ENCODE measurements at regions not wholly inside any gene's neighbourhood (a gene's known extent, or its start where the extent isn't known, plus 50 kb on each side); places are given as distances from the start of the nearest gene placed in this dataset.

DNA sequence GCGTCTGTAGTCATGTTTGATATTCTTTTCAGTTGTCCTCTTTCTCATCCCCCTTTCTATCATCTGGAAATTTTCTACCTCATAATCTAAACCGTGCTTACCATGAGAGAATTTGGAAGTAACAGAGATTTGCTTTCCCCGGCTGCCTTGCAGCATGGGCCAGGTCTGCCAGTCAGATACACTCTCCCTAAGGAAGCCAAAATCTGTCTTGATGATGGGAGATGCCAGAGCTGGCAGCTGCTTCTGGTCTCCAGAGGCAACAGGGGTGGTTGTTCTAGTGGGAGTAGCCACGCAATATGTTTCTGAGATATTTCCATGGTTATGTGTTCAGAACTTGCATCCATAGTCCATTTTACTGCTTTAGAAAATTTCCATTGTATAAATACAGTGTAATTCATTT lies 218.9 kb upstream of the RORA start:
- H3K4me3 ChIP-seq (ENCODE audit: low read depth, low read length) = no peak overlapping the region
- DNase-seq (ENCODE audit: low read depth) = no peak
- TF ChIP-seq, protein P1, sequence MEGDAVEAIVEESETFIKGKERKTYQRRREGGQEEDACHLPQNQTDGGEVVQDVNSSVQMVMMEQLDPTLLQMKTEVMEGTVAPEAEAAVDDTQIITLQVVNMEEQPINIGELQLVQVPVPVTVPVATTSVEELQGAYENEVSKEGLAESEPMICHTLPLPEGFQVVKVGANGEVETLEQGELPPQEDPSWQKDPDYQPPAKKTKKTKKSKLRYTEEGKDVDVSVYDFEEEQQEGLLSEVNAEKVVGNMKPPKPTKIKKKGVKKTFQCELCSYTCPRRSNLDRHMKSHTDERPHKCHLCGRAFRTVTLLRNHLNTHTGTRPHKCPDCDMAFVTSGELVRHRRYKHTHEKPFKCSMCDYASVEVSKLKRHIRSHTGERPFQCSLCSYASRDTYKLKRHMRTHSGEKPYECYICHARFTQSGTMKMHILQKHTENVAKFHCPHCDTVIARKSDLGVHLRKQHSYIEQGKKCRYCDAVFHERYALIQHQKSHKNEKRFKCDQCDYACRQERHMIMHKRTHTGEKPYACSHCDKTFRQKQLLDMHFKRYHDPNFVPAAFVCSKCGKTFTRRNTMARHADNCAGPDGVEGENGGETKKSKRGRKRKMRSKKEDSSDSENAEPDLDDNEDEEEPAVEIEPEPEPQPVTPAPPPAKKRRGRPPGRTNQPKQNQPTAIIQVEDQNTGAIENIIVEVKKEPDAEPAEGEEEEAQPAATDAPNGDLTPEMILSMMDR (conservative IDR thresholded peaks at IDR 0.05; ENCODE audit: low read depth, low read length) = no peak

DNA sequence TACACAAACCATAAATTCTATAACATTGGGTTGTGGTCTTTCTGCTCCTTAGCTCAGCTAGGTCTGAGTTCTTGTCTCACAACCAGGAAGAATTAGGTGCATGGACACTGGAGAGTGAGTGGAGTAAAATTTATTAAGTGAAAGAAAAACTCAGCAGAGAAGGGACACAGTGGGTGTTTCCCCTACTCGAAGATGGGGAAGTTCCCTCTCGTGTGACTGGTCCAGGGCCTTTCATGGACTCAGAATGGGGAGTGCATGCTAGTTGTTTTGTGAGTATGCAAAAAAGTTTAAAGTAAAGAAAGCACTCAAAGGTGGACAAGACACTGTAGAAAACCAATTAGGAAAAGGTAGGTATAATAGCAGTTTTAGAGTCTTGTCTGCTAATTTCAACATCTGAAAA lies 215.5 kb upstream of the RORA start:
- TF ChIP-seq, protein P1 (conservative IDR thresholded peaks at IDR 0.05; ENCODE audit: low read depth, low read length) = no peak
- no peak for DNase-seq (ENCODE audit: low read depth)
- H3K4me3 ChIP-seq (ENCODE audit: low read depth, low read length) = no peak overlapping the region

- H3K4me3 ChIP-seq (ENCODE audit: low read depth, low read length) = no peak overlapping the region
- no peak for DNase-seq (ENCODE audit: low read depth)
- TF ChIP-seq, protein P1 (conservative IDR thresholded peaks at IDR 0.05; ENCODE audit: low read depth, low read length) = no peak
These were observed 213.7 kb upstream of the RORA start for GRCh38 chr15:61442821-61443220.

- H3K4me3 ChIP-seq (ENCODE audit: low read depth, low read length) = no peak overlapping the region
- TF ChIP-seq, protein P1 (conservative IDR thresholded peaks at IDR 0.05; ENCODE audit: low read depth, low read length) = no peak
- DNase-seq (ENCODE audit: low read depth) = no peak
These were observed 212.8 kb upstream of the RORA start for GRCh38 chr15:61441891-61442290.

GRCh38 chr15:61426466-61426865 lies 197.4 kb upstream of the RORA start:
- TF ChIP-seq, protein P1 (conservative IDR thresholded peaks at IDR 0.05; ENCODE audit: low read depth, low read length) = no peak
- DNase-seq (ENCODE audit: low read depth) = no peak

DNA sequence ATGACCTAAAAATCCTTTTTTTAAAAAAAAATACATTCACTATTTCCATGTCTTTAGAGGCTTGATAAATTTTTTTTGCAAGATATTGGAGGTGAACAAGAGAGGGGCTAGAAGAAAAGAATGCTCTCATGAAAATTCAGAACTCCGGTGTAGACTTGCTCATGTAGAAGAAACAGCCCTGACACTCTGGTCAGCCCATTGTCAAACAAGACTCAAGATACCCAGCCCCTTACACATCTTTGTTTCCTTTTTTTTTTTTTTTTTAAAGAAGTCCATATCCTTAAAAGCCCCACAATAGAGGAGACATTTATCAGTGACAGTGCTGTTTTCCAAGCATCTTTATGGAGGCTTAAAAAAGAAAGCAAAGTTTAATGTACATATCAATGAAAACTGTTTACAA lies 196.8 kb upstream of the RORA start:
- no peak for DNase-seq (ENCODE audit: low read depth)
- no peak overlapping the region for H3K4me3 ChIP-seq (ENCODE audit: low read depth, low read length)

More at GRCh38 chr15:61426466-61426865, 197.4 kb upstream of the RORA start:
- no peak overlapping the region for H3K4me3 ChIP-seq (ENCODE audit: low read depth, low read length)

GRCh38 chr15:61422773-61423172 lies 193.7 kb upstream of the RORA start:
- DNase-seq (ENCODE audit: low read depth) = no peak
- H3K4me3 ChIP-seq (ENCODE audit: low read depth, low read length) = no peak overlapping the region
- TF ChIP-seq, protein P1 (conservative IDR thresholded peaks at IDR 0.05; ENCODE audit: low read depth, low read length) = no peak

More for the DNA sequence above, 196.8 kb upstream of the RORA start:
- TF ChIP-seq, protein P1 (conservative IDR thresholded peaks at IDR 0.05; ENCODE audit: low read depth, low read length) = no peak

Measured in epithelial cell of proximal tubule (primary cell).